IPS-NIHi7 (cell line): ENCODE measurements at regions not wholly inside any gene's neighbourhood (a gene's known extent, or its start where the extent isn't known, plus 50 kb on each side); places are given as distances from the start of the nearest gene placed in this dataset.

Source experiments
- DNase-seq: peaks from one replicate; pipeline ENCODE4 v3.0.0; 2012; ENCODE audit warnings: mixed read lengths; ENCODE audit errors: extremely low spot score

GRCh38 chr9:82583524-82583923 is 479.4 kb downstream of the RASEF start:
- DNase-seq = no peak

- peak; percentile 26 for DNase-seq
These were observed 478.5 kb downstream of the RASEF start for GRCh38 chr9:82584349-82584863.

GRCh38 chr9:82586918-82587356 is 476.0 kb downstream of the RASEF start:
- DNase-seq = no peak

- no peak for DNase-seq
These were observed 474.4 kb downstream of the RASEF start for GRCh38 chr9:82588301-82589180.

- DNase-seq = no peak
These were observed 472.1 kb downstream of the RASEF start for GRCh38 chr9:82590845-82591244.

GRCh38 chr9:82593501-82593900 is 469.4 kb downstream of the RASEF start:
- no peak for DNase-seq

- no peak for DNase-seq
These were observed 465.4 kb downstream of the RASEF start for GRCh38 chr9:82597241-82598203.

GRCh38 chr9:82598241-82599039 is 464.5 kb downstream of the RASEF start:
- no peak for DNase-seq

- no peak for DNase-seq
These were observed 463.5 kb downstream of the RASEF start for GRCh38 chr9:82599336-82599949.

- DNase-seq = no peak
These were observed 462.2 kb downstream of the RASEF start for GRCh38 chr9:82600536-82601292.

- DNase-seq = no peak
These were observed 461.6 kb downstream of the RASEF start for GRCh38 chr9:82601293-82601771.

- DNase-seq = no peak
These were observed 457.8 kb downstream of the RASEF start for GRCh38 chr9:82604947-82605656.

- DNase-seq = no peak
These were observed 457.3 kb downstream of the RASEF start for GRCh38 chr9:82605657-82606031.

- DNase-seq = no peak
These were observed 456.9 kb downstream of the RASEF start for GRCh38 chr9:82606071-82606470.

GRCh38 chr9:82606492-82607382 is 456.2 kb downstream of the RASEF start:
- peak; percentile 69 for DNase-seq

GRCh38 chr9:82608487-82608886 is 454.5 kb downstream of the RASEF start:
- DNase-seq = no peak

- DNase-seq = no peak
These were observed 450.0 kb downstream of the RASEF start for GRCh38 chr9:82612942-82613341.

- no peak for DNase-seq
These were observed 449.4 kb downstream of the RASEF start for GRCh38 chr9:82613498-82613897.
